Small intestine (tissue), 7 donors: ENCODE measurements at regions not wholly inside any gene's neighbourhood (a gene's known extent, or its start where the extent isn't known, plus 50 kb on each side); places are given as distances from the start of the nearest gene placed in this dataset.

Experiments
- DNase-seq, 2 donors: peaks; one replicate each; pipeline versions ENCODE4 v3.0.0 to v3.0.0-alpha.2; 2013
- FAIRE-seq: peaks from 2 replicates; lab custom pipeline; 2012; peaks lifted over from hg19 to GRCh38; lab: Jason Lieb, UNC
- H3K27ac ChIP-seq, 3 donors: one replicate each; pipeline ENCODE4 v1.5.1; 2013; ENCODE audit warnings: low read length in 2 of 3, mild to moderate bottlenecking in 2 of 3, control low read depth in 1 of 3, inconsistent platforms in 1 of 3, low read depth in 1 of 3, moderate library complexity in 1 of 3
- H3K27me3 ChIP-seq, 3 donors: one replicate each; pipeline ENCODE4 v1.6.1; 2013; ENCODE audit warnings: low read length in 3 of 3, inconsistent platforms in 1 of 3; ENCODE audit not compliant: control insufficient read depth in 3 of 3, insufficient read depth in 3 of 3
- H3K36me3 ChIP-seq, 3 donors: one replicate each; pipeline ENCODE4 v1.6.1; 2013; ENCODE audit warnings: low read length in 3 of 3, inconsistent platforms in 1 of 3, low read depth in 1 of 3, mild to moderate bottlenecking in 1 of 3, moderate library complexity in 1 of 3; ENCODE audit not compliant: control insufficient read depth in 3 of 3, insufficient read depth in 2 of 3
- H3K4me1 ChIP-seq, 3 donors: one replicate each; pipeline ENCODE4 v1.6.1; 2013; ENCODE audit warnings: low read length in 2 of 3, inconsistent platforms in 1 of 3, low read depth in 1 of 3, mild to moderate bottlenecking in 1 of 3, moderate library complexity in 1 of 3; ENCODE audit not compliant: control insufficient read depth in 3 of 3, insufficient read depth in 2 of 3
- H3K4me3 ChIP-seq, 3 donors: one replicate each; pipeline ENCODE4 v1.5.1; 2013; ENCODE audit warnings: low read length in 3 of 3, control low read depth in 1 of 3, inconsistent platforms in 1 of 3, low read depth in 1 of 3, mild to moderate bottlenecking in 1 of 3, moderate library complexity in 1 of 3
- H3K9me3 ChIP-seq, 2 donors: one replicate each; pipeline ENCODE4 v1.6.1; 2013; ENCODE audit warnings: low read depth in 1 of 2, low read length in 1 of 2; ENCODE audit not compliant: control insufficient read depth in 2 of 2, insufficient read depth in 1 of 2
- WGBS, 3 donors: extraction: QIAGEN DNeasy Blood & Tissue Kit; methylation state at CpG; one replicate each; pipeline ENCODE4 v1.1.7; 2013; 5-methylcytosine and 5-hydroxymethylcytosine counted together
- donor health status: healthy with polysubstance abuse.
- donor health status: control.
- donor health status: control.
- donor health status: Bipolar disorder and iron deficiency.
- donor health status: healthy.

GRCh38 chr9:12566404-12567090 lies 126.6 kb upstream of the TYRP1 start:
- no peaks in the 10 kb centered on the region for H3K9me3 ChIP-seq
- H3K4me1 ChIP-seq = no peaks in the 10 kb centered on the region
- no peak overlapping the region for H3K27ac ChIP-seq
- 73 to 82% (median 74%) methylated on average over 5 of the region's 5 CpGs for WGBS, 3 donors
- H3K4me3 ChIP-seq = no peak overlapping the region
- no peaks in the 10 kb centered on the region for H3K27me3 ChIP-seq
- FAIRE-seq = no peak
- DNase-seq = no peak
- no peaks in the 10 kb centered on the region for H3K36me3 ChIP-seq

GRCh38 chr9:12584656-12585522 lies 108.3 kb upstream of the TYRP1 start:
- WGBS, 3 donors = 85 to 89% (median 87%) methylated on average over 3 of the region's 3 CpGs
- H3K36me3 ChIP-seq = no peaks in the 10 kb centered on the region
- FAIRE-seq = no peak

GRCh38 chr9:12595400-12595799 lies 97.8 kb upstream of the TYRP1 start:
- H3K36me3 ChIP-seq = no peaks in the 10 kb centered on the region
- FAIRE-seq (no peak), DNase-seq (no peak)
- no peaks in the 10 kb centered on the region for H3K9me3 ChIP-seq
- 65 to 80% (median 71%) methylated on average over 3 of the region's 3 CpGs for WGBS, 3 donors
- H3K27me3 ChIP-seq = no peaks in the 10 kb centered on the region
- no peak overlapping the region for H3K4me3 ChIP-seq
- H3K27ac ChIP-seq = no peak overlapping the region
- H3K4me1 ChIP-seq = no peaks in the 10 kb centered on the region

More at GRCh38 chr9:12584656-12585522, 108.3 kb upstream of the TYRP1 start:
- H3K4me1 ChIP-seq = no peaks in the 10 kb centered on the region
- H3K4me3 ChIP-seq = no peak overlapping the region
- no peak for DNase-seq
- no peaks in the 10 kb centered on the region for H3K9me3 ChIP-seq
- no peaks in the 10 kb centered on the region for H3K27me3 ChIP-seq
- no peak overlapping the region for H3K27ac ChIP-seq

- no peaks in the 10 kb centered on the region for H3K9me3 ChIP-seq
- WGBS, 3 donors = 53 to 69% (median 62%) methylated on average over 2 of the region's 2 CpGs
- no peak overlapping the region for H3K27ac ChIP-seq
- H3K4me3 ChIP-seq = no peak overlapping the region
- no peaks in the 10 kb centered on the region for H3K4me1 ChIP-seq
- H3K27me3 ChIP-seq = no peaks in the 10 kb centered on the region
- FAIRE-seq (no peak), DNase-seq (no peak)
- no peaks in the 10 kb centered on the region for H3K36me3 ChIP-seq
These were observed 88.9 kb upstream of the TYRP1 start for GRCh38 chr9:12604164-12604821.

GRCh38 chr9:12612211-12612770 lies 80.9 kb upstream of the TYRP1 start:
- 61 to 64% (median 64%) methylated on average over 4 of the region's 4 CpGs for WGBS, 3 donors
- H3K9me3 ChIP-seq = no peaks in the 10 kb centered on the region
- no peak for FAIRE-seq
- no peak overlapping the region for H3K4me3 ChIP-seq
- H3K27ac ChIP-seq = no peak overlapping the region
- H3K4me1 ChIP-seq = no peaks in the 10 kb centered on the region
- no peak for DNase-seq
- H3K27me3 ChIP-seq = no peaks in the 10 kb centered on the region
- no peaks in the 10 kb centered on the region for H3K36me3 ChIP-seq

GRCh38 chr9:12613071-12613470 lies 80.1 kb upstream of the TYRP1 start:
- Histone ChIP-seq H3K9me3 (no peaks in the 10 kb centered on the region), H3K4me1 (no peaks in the 10 kb centered on the region), H3K36me3 (no peaks in the 10 kb centered on the region), H3K27me3 (no peaks in the 10 kb centered on the region), H3K4me3 (no peak overlapping the region), H3K27ac (no peak overlapping the region)
- FAIRE-seq = no peak
- no peak for DNase-seq
- 74 to 85% (median 79%) methylated on average over 1 of the region's 1 CpG for WGBS, 3 donors

- DNase-seq (no peak), FAIRE-seq (no peak)
- no peaks in the 10 kb centered on the region for H3K9me3 ChIP-seq
- no peaks in the 10 kb centered on the region for H3K36me3 ChIP-seq
- no peak overlapping the region for H3K4me3 ChIP-seq
- H3K27ac ChIP-seq = no peak overlapping the region
- no peaks in the 10 kb centered on the region for H3K27me3 ChIP-seq
- 37 to 61% (median 39%) methylated on average over 3 of the region's 3 CpGs for WGBS, 3 donors
- no peaks in the 10 kb centered on the region for H3K4me1 ChIP-seq
These were observed 78.7 kb upstream of the TYRP1 start for GRCh38 chr9:12614488-12614887.

GRCh38 chr9:12618956-12619355 lies 74.2 kb upstream of the TYRP1 start:
- DNase-seq (no peak), FAIRE-seq (no peak)
- Histone ChIP-seq H3K4me1 (no peaks in the 10 kb centered on the region), H3K27ac (no peak overlapping the region), H3K27me3 (no peaks in the 10 kb centered on the region), H3K36me3 (no peaks in the 10 kb centered on the region), H3K9me3 (no peaks in the 10 kb centered on the region), H3K4me3 (no peak overlapping the region)
- WGBS, 3 donors = 40 to 43% (median 42%) methylated on average over 2 of the region's 2 CpGs
